Osteoblast (primary cell): ENCODE measurements at regions not wholly inside any gene's neighbourhood (a gene's known extent, or its start where the extent isn't known, plus 50 kb on each side); places are given as distances from the start of the nearest gene placed in this dataset. TPM values are rescaled to one million over a fixed set of nuclear protein-coding genes. Genes with fewer than 3 reads are reported as not detected.

ENCODE experiments used
- DNase-seq: peaks from one replicate; pipeline ENCODE4 v3.0.0; 2011; ENCODE audit warnings: low spot score, mixed read lengths; ENCODE audit not compliant: insufficient read length; ENCODE audit errors: missing footprints
- H2AFZ ChIP-seq: 2 replicates; pipeline ENCODE4 v1.6.0; 2011; ENCODE audit warnings: mild to moderate bottlenecking, low read length
- H3K27ac ChIP-seq: 2 replicates; pipeline ENCODE4 v1.5.1; 2011; ENCODE audit warnings: mild to moderate bottlenecking, low read depth, low read length, moderate library complexity
- H3K27me3 ChIP-seq: 2 replicates; pipeline ENCODE4 v1.6.0; 2012; ENCODE audit warnings: mild to moderate bottlenecking, control low read depth, inconsistent platforms, low read length, moderate library complexity; ENCODE audit not compliant: insufficient read depth
- H3K36me3 ChIP-seq: 2 replicates; pipeline ENCODE4 v1.5.1; 2011; ENCODE audit warnings: mild to moderate bottlenecking, low read length, control low read depth, moderate library complexity; ENCODE audit not compliant: insufficient read depth
- H3K4me1 ChIP-seq: 2 replicates; pipeline ENCODE4 v1.5.1; 2011; ENCODE audit warnings: mild to moderate bottlenecking, low read length, control low read depth, moderate library complexity; ENCODE audit not compliant: insufficient read depth
- H3K4me2 ChIP-seq: 2 replicates; pipeline ENCODE4 v1.6.0; 2011; ENCODE audit warnings: mild to moderate bottlenecking, low read length; ENCODE audit not compliant: insufficient read depth
- H3K4me3 ChIP-seq: fragments of 200-600 bp; sonication (generic); 3 replicates; pipeline ENCODE4 v1.5.1; 2012; ENCODE audit warnings: mild to moderate bottlenecking, low read length, inconsistent platforms; ENCODE audit not compliant: insufficient read depth
- H3K79me2 ChIP-seq: 2 replicates; pipeline ENCODE4 v1.6.0; 2012; ENCODE audit warnings: mild to moderate bottlenecking, low read length, control low read depth, inconsistent platforms; ENCODE audit not compliant: insufficient read depth
- H3K9me3 ChIP-seq: 2 replicates; pipeline ENCODE4 v1.5.1; 2011; ENCODE audit warnings: low read depth, low read length, control low read depth
- H4K20me1 ChIP-seq: 2 replicates; pipeline ENCODE4 v1.6.0; 2012; ENCODE audit warnings: mild to moderate bottlenecking, low read length, control low read depth; ENCODE audit not compliant: insufficient read depth
- CTCF ChIP-seq: IDR thresholded peaks from 2 replicates; pipeline ENCODE4 v1.5.1; 2011; ENCODE audit warnings: mild to moderate bottlenecking, low read depth, low read length, moderate library complexity; ENCODE audit errors: extremely low read depth
- small RNA-seq: library from RNA; depleted of rRNA; stranded (forward); fragments of <200 nt; gene quantifications from one replicate; pipeline ENCODE3, GENCODE V24; 2012

- H3K79me2 ChIP-seq: no peaks in the 10 kb centered on the region
- H2AFZ ChIP-seq: no peak overlapping the region
- no peaks in the 10 kb centered on the region for H4K20me1 ChIP-seq
- no peak for TF ChIP-seq CTCF
- no peak overlapping the region for H3K27ac ChIP-seq
- peaks cover 4% of the 10 kb centered on the region for H3K9me3 ChIP-seq
- H3K27me3 ChIP-seq: no peaks in the 10 kb centered on the region
- H3K4me2 ChIP-seq: no peak overlapping the region
- DNase-seq: no peak
- no peaks in the 10 kb centered on the region for H3K36me3 ChIP-seq
- H3K4me1 ChIP-seq: no peaks in the 10 kb centered on the region
- H3K4me3 ChIP-seq: no peak overlapping the region
Observed at GRCh38 chr4:4960574-4960973, 58.7 kb downstream of the CYTL1 start.

GRCh38 chr4:4961936-4962335 is 57.3 kb downstream of the CYTL1 start:
- no peaks in the 10 kb centered on the region for H3K27me3 ChIP-seq
- DNase-seq: no peak
- H3K4me2 ChIP-seq: no peak overlapping the region
- H3K36me3 ChIP-seq: no peaks in the 10 kb centered on the region
- H3K4me1 ChIP-seq: no peaks in the 10 kb centered on the region
- H4K20me1 ChIP-seq: no peaks in the 10 kb centered on the region
- H3K9me3 ChIP-seq: peaks cover 4% of the 10 kb centered on the region
- no peak overlapping the region for H3K27ac ChIP-seq
- H2AFZ ChIP-seq: no peak overlapping the region
- H3K79me2 ChIP-seq: no peaks in the 10 kb centered on the region
- TF ChIP-seq CTCF: no peak
- H3K4me3 ChIP-seq: no peak overlapping the region

- H3K27me3 ChIP-seq: no peaks in the 10 kb centered on the region
- H2AFZ ChIP-seq: no peak overlapping the region
Observed at GRCh38 chr4:4962928-4963327, 56.3 kb downstream of the CYTL1 start.

More at GRCh38 chr4:4962928-4963327, 56.3 kb downstream of the CYTL1 start:
- no peaks in the 10 kb centered on the region for H3K79me2 ChIP-seq
- no peaks in the 10 kb centered on the region for H3K4me1 ChIP-seq
- H4K20me1 ChIP-seq: no peaks in the 10 kb centered on the region
- no peaks in the 10 kb centered on the region for H3K36me3 ChIP-seq
- H3K4me3 ChIP-seq: no peak overlapping the region
- no peak for TF ChIP-seq CTCF
- H3K9me3 ChIP-seq: peaks cover 4% of the 10 kb centered on the region
- DNase-seq: no peak
- no peak overlapping the region for H3K4me2 ChIP-seq
- H3K27ac ChIP-seq: no peak overlapping the region

Small RNA genes in the stretch of these regions (small RNA-seq; reads per million reads assigned to genes)
- gene RN7SKP113: not detected
